ENCODE measurements at regions not wholly inside any gene's neighbourhood (a gene's known extent, or its start where the extent isn't known, plus 50 kb on each side); places are given as distances from the start of the nearest gene placed in this dataset.

DNA sequence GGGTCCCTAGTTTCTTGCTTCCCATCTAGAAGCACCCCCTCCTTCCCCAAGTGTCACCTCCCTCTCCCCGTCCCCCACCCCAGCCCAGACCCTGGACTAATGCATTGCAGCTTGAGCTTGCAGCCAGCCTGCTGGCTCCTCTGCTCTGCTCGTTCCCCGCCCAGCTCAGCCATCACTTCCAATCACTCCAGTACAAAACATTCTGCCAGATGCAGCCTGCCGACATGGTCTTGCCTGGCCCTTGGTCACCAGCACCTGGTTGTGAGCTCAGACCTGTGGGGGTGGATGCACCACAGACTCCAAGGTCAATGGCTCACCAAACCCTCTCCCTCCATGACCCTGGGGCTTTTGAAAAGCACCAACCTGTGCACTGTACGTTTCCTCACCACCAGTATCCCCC lies 172.9 kb upstream of the SMIM23 start:
- DNase-seq (ENCODE audit: low spot score): no peak
- TF ChIP-seq, protein P1, sequence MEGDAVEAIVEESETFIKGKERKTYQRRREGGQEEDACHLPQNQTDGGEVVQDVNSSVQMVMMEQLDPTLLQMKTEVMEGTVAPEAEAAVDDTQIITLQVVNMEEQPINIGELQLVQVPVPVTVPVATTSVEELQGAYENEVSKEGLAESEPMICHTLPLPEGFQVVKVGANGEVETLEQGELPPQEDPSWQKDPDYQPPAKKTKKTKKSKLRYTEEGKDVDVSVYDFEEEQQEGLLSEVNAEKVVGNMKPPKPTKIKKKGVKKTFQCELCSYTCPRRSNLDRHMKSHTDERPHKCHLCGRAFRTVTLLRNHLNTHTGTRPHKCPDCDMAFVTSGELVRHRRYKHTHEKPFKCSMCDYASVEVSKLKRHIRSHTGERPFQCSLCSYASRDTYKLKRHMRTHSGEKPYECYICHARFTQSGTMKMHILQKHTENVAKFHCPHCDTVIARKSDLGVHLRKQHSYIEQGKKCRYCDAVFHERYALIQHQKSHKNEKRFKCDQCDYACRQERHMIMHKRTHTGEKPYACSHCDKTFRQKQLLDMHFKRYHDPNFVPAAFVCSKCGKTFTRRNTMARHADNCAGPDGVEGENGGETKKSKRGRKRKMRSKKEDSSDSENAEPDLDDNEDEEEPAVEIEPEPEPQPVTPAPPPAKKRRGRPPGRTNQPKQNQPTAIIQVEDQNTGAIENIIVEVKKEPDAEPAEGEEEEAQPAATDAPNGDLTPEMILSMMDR (IDR thresholded peaks at IDR 0.05; ENCODE audit: borderline replicate concordance, control extremely low read depth, extremely low read depth, insufficient read depth, missing control alignments): no peak
- in situ Hi-C loops (cut with MboI; ENCODE audit: low sequenced_read_pairs, unreplicated experiment): loop anchor here (25.0 kb wide), 1 partner anchor 425 kb away; no protein-coding TSS in a partner anchor

DNA sequence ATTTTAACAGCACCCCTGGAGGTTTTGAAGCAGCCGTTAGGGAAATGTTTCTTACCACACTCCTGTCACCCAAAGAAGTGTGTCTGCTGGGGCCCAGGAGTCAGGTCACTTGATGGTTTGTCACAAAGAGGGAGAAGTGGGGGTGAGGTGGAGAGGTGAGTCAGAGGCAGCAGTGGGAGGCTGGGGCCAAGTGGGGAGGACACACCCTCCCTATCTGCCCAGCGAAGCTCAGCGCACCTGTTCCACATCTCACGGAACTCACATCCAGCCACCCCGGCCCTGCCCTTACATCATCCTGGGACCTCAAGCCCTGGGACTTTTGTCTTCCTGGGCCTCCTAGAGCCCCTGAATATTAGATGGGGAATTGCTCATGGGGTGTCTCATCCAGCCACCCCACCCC lies 171.1 kb upstream of the SMIM23 start:
- in situ Hi-C loops (cut with MboI; ENCODE audit: low sequenced_read_pairs, unreplicated experiment): loop anchor here (25.0 kb wide), 1 partner anchor 423 kb away; no protein-coding TSS in a partner anchor
- no peak for DNase-seq (ENCODE audit: low spot score)

DNA sequence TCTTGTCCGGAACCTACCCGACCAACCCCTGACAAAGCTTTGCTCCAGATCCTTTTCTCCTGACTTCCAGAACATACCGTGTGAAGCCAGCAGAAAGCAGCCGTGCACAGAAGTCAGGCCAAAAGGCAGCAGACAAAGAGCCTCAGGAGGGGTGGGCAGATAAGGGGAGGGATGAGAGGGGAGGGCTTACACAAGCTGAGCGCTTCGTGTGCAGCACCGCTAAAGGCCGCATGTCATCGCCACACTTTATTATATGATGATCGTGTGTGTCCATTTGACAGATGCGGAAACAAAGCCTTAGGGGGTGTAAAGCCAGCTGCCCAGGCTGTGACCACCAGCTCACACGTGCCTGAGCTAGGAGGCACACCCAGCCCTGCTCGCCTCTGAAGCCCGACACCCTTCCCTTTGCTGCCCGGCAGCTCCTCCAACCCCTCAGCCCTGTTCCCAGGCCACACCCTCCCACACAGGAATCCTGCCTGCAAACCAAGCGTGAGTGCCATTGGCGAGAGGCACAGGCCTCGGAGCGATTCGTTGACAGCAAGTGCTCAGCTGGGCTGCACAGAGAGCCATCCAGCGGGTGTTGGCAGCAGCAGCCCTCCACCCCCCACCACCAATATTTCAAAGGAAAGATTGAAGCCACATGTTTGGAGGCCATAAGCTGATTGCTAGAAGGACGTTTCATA lies 170.5 kb upstream of the SMIM23 start:
- in situ Hi-C loops (cut with MboI; ENCODE audit: low sequenced_read_pairs, unreplicated experiment): loop anchor here (25.0 kb wide), 1 partner anchor 422 kb away; no protein-coding TSS in a partner anchor
- TF ChIP-seq, protein P1 (IDR thresholded peaks at IDR 0.05; ENCODE audit: borderline replicate concordance, control extremely low read depth, extremely low read depth, insufficient read depth, missing control alignments): no peak
- no peak for DNase-seq (ENCODE audit: low spot score)

More for the DNA sequence above, 171.1 kb upstream of the SMIM23 start:
- TF ChIP-seq, protein P1 (IDR thresholded peaks at IDR 0.05; ENCODE audit: borderline replicate concordance, control extremely low read depth, extremely low read depth, insufficient read depth, missing control alignments): no peak

DNA sequence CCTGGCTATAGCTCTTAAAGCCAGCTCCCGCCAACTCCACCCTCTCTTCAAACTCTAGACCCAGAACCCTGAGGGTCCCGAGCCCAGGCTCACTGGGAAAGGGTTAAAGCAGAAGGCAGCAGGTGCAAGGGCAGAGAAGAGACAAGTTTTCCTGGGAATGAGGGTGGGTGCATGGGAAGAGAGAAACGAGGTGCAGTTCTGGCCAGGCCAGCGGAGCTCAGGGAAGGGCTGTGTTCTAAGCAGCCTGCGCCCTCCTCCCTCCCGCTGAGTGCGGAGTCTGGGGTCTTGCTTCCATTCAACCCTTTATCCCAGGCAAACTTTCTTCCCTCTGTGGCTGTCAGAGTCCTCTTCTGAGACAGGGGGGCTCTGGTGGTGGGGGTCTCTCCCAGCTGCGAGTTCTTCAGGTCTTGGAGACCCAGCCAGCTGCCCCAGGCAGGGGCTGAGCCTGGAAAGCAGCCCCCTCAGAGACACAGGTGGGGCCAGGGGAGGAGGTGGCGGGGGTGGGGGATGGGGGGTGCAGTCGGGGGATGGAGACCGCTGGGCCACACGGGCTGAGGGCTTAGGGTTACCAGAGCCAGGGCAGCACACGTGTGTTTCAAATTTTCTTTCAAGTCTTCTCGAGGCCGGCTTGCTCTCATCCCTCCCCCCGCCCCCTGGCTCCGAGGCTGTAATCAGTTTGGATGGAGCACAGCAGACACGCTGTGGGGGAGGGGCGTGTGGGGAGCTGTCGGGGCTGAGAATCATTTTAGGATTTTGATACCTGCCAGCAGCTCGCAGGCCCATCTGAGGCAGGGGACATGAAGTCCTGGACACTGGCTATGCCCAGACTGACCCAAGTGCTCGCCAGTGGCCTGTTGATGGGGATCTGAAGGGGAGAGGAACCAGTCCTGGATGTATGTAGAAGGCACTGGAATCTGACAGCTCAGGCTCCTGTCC lies 169.6 kb upstream of the SMIM23 start:
- no peak for DNase-seq (ENCODE audit: low spot score)
- in situ Hi-C loops (cut with MboI; ENCODE audit: low sequenced_read_pairs, unreplicated experiment): loop anchor here (25.0 kb wide), 1 partner anchor 421 kb away; no protein-coding TSS in a partner anchor
- TF ChIP-seq, protein P1 (IDR thresholded peaks at IDR 0.05; ENCODE audit: borderline replicate concordance, control extremely low read depth, extremely low read depth, insufficient read depth, missing control alignments): no peak

DNA sequence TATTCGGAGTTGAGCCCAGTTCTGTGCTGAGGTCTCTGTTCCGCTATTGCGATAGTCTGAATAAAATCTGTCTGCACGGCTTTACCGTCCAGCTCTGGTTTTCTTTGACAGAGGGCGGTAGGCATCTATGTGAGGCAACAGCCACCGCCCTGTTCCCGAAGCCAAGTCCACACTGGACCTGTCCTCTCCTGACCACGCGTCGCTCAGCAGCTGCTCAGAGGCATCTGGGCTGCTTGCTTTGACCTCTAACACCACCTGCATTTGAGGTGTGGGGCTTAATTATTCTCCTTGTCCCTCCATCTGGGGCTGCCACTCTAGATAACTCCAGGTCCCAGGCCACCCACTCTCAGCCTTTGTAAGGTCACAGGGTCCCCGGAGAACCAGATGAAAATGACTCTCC lies 168.4 kb upstream of the SMIM23 start:
- TF ChIP-seq, protein P1 (IDR thresholded peaks at IDR 0.05; ENCODE audit: borderline replicate concordance, control extremely low read depth, extremely low read depth, insufficient read depth, missing control alignments): no peak
- DNase-seq (ENCODE audit: low spot score): no peak
- in situ Hi-C loops (cut with MboI; ENCODE audit: low sequenced_read_pairs, unreplicated experiment): loop anchor here (25.0 kb wide), 1 partner anchor 420 kb away; no protein-coding TSS in a partner anchor

DNA sequence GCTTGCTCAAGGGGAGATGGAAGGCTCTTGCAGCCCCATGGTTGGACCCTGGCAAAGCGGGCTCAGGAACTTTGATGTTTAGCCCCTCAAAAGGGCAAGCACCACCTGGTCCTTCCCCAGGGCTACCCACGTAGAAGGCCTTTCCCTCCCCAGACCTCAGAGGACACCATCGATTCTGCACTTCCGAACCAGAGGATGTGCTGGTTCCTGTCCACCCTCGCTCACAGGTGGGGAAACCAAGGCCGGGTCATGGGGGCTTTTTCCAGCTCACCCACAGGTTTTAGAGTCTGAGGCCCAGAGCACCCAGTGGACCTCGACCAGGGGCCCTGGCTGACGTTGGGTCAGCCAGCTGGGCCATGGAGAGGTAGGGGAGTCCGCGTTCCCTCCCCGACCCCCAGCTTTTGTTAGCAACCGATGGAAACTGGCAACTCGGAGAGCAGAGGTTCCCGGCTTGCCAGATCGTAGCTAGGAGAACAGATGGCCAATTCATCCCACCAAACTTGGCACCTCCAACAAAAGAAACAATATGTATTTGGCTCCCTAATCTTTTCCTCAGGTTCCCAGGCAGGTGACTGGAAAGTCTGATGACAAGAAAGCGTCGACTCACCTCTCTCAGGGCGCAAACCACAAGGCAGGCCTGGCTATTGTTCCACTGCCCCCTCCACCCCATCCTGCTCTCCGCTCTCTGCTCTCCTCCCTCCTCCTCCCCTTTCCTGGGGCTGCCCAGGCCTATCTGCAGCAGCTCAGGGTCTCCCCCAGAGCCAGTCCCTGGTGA lies 167.6 kb upstream of the SMIM23 start:
- in situ Hi-C loops (cut with MboI; ENCODE audit: low sequenced_read_pairs, unreplicated experiment): loop anchor here (25.0 kb wide), 1 partner anchor 419 kb away; no protein-coding TSS in a partner anchor
- no peak for DNase-seq (ENCODE audit: low spot score)
- TF ChIP-seq, protein P1 (IDR thresholded peaks at IDR 0.05; ENCODE audit: borderline replicate concordance, control extremely low read depth, extremely low read depth, insufficient read depth, missing control alignments): no peak

All from GM13976 (cell line).